ENCODE measurements at regions not wholly inside any gene's neighbourhood (a gene's known extent, or its start where the extent isn't known, plus 50 kb on each side); places are given as distances from the start of the nearest gene placed in this dataset.

DNA sequence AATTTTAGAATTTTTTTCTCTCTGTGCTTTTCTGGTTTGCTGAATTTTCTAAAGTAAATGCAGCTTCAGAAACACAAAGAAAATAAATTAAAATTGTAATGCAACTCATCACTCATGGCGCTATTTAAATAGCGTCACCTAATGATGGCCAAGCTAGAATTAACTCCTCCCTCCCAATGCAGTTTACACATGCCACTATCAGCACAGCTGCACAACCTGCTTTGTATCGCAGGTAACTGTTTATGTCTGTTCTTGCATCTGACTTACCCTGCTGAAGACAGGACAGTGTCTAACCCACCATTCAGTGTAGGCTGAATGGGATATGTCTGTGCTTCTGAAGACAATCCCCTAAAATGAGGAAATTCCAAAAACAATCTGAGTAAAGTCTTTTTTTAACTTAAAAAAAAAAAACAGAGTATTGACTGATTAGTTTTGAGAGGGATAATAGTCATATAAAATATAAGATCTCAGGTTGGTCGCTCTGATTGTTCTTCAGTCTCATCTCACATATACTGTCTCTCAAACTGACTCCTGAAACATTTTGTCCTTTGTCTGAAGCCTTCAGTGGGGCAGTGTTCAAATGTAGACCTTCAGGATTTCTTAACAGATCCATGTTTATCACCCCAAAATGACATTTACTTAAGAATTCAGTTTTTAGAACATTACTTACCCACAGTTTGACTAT lies 271.4 kb downstream of the ZEB2 start:
- TF ChIP-seq, protein P1, sequence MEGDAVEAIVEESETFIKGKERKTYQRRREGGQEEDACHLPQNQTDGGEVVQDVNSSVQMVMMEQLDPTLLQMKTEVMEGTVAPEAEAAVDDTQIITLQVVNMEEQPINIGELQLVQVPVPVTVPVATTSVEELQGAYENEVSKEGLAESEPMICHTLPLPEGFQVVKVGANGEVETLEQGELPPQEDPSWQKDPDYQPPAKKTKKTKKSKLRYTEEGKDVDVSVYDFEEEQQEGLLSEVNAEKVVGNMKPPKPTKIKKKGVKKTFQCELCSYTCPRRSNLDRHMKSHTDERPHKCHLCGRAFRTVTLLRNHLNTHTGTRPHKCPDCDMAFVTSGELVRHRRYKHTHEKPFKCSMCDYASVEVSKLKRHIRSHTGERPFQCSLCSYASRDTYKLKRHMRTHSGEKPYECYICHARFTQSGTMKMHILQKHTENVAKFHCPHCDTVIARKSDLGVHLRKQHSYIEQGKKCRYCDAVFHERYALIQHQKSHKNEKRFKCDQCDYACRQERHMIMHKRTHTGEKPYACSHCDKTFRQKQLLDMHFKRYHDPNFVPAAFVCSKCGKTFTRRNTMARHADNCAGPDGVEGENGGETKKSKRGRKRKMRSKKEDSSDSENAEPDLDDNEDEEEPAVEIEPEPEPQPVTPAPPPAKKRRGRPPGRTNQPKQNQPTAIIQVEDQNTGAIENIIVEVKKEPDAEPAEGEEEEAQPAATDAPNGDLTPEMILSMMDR (IDR thresholded peaks at IDR 0.05; ENCODE audit: insufficient read depth, low read length, poor library complexity, severe bottlenecking), result no peak
- TF ChIP-seq EZH2phosphoT487 (conservative IDR thresholded peaks at IDR 0.05; ENCODE audit: low read length), result no peak

Data from SU-DHL-6 (cell line).